ENCODE measurements at regions not wholly inside any gene's neighbourhood (a gene's known extent, or its start where the extent isn't known, plus 50 kb on each side); places are given as distances from the start of the nearest gene placed in this dataset.

- TF ChIP-seq CTCF (IDR thresholded peaks at IDR 0.05; ENCODE audit: unreplicated experiment in 3 of 3), result no peak
- H3K36me3 Mint-ChIP-seq (ENCODE audit: low read depth), result no peaks in the 10 kb centered on the region
- peaks cover 37% of the 10 kb centered on the region for H3K27me3 Mint-ChIP-seq (ENCODE audit: low read depth)
- no peak overlapping the region for H3K4me3 Mint-ChIP-seq
- no peak overlapping the region for H3K27ac Mint-ChIP-seq
- no peaks in the 10 kb centered on the region for H3K4me1 Mint-ChIP-seq
- no peaks in the 10 kb centered on the region for H3K9me3 Mint-ChIP-seq
These were observed 445.3 kb downstream of the BRD1 start for GRCh38 chr22:49382451-49382735.

- Mint-ChIP-seq H3K27me3 (ENCODE audit: low read depth) (peaks cover 41% of the 10 kb centered on the region), H3K36me3 (ENCODE audit: low read depth) (no peaks in the 10 kb centered on the region), H3K27ac (no peak overlapping the region), H3K4me1 (no peaks in the 10 kb centered on the region), H3K4me3 (no peak overlapping the region), H3K9me3 (no peaks in the 10 kb centered on the region)
- no peak for TF ChIP-seq CTCF (IDR thresholded peaks at IDR 0.05; ENCODE audit: unreplicated experiment in 3 of 3)
These were observed 445.9 kb downstream of the BRD1 start for GRCh38 chr22:49381595-49382450.

DNA sequence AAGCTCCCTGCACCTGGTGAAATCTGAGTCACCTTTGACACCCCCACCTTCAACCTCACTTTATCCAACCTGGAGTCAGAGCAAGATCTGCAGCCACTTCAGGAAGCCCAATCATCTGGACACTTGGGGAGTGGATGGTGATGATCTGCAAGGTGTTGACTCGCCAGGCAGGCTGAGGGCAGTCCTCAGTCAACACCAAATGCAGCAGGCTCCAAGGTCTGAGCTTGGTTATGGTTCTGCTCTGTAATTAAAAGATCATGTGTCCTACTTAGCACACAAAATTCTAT, 446.9 kb downstream of the BRD1 start:
- H3K27me3 Mint-ChIP-seq (ENCODE audit: low read depth), result peaks cover 46% of the 10 kb centered on the region
- H3K9me3 Mint-ChIP-seq, result no peaks in the 10 kb centered on the region
- H3K4me3 Mint-ChIP-seq, result no peak overlapping the region
- no peak for TF ChIP-seq CTCF (IDR thresholded peaks at IDR 0.05; ENCODE audit: unreplicated experiment in 3 of 3)
- H3K27ac Mint-ChIP-seq, result no peak overlapping the region
- no peaks in the 10 kb centered on the region for H3K4me1 Mint-ChIP-seq
- H3K36me3 Mint-ChIP-seq (ENCODE audit: low read depth), result no peaks in the 10 kb centered on the region

DNA sequence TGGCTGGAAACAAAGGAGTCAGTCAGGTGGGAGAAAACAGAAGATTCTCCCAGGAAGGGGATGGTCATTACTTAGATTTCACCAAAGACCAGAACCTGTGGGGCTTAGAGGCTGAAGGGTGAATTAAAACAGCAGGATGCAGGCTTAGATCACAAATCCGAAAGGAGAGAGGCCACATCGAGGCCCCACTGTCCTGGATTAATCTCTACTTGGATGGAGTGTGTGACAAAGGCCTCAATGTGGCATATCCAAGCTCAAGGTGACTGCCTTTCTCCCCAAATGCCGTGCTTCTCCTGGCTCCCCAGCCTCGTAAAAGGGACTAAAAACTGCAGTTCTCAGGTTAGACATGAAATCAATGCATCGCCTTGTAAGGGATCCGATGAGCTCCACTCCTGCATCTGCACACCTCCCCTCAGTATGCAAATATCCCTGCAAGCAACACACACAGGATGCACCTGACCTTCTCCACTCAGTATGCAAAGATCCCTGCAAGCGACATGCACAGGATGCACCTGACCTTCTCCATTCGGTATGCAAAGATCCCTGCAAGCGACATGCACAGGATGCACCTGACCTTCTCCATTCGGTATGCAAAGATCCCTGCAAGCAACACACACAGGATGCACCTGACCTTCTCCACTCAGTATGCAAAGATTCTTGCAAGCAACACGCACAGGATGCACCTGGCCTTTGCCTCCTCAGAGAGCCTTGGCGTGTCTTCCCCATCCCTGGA, 447.4 kb downstream of the BRD1 start:
- Mint-ChIP-seq H3K36me3 (ENCODE audit: low read depth) (no peaks in the 10 kb centered on the region), H3K9me3 (no peaks in the 10 kb centered on the region), H3K27ac (no peak overlapping the region), H3K27me3 (ENCODE audit: low read depth) (peaks cover 46% of the 10 kb centered on the region), H3K4me1 (no peaks in the 10 kb centered on the region), H3K4me3 (no peak overlapping the region)
- no peak for TF ChIP-seq CTCF (IDR thresholded peaks at IDR 0.05; ENCODE audit: unreplicated experiment in 3 of 3)

DNA sequence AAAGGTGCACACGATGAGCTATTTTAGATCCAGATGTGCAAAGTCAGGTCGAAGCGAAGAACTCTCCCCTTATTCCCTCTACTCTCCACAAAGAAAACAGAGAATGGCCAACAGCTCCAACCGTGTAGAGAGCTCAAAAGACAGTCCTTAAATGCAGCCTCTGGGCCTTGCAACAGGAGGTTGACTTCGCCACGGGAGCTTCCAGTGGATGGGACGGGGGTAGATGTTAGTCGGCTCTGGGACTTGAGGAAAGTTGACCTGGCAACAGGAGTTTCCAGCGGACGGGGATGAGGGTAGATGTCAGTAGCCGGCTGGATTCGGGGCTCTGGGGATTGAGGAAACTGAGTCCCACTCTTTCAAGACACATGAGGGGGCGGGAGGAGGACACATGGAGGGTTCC, 450.4 kb downstream of the BRD1 start:
- Mint-ChIP-seq H3K9me3 (no peaks in the 10 kb centered on the region), H3K27me3 (ENCODE audit: low read depth) (peaks cover 55% of the 10 kb centered on the region), H3K27ac (no peak overlapping the region), H3K4me3 (no peak overlapping the region), H3K36me3 (ENCODE audit: low read depth) (no peaks in the 10 kb centered on the region), H3K4me1 (no peaks in the 10 kb centered on the region)
- no peak for TF ChIP-seq CTCF (IDR thresholded peaks at IDR 0.05; ENCODE audit: unreplicated experiment in 3 of 3)

GRCh38 chr22:49373801-49374226, 453.9 kb downstream of the BRD1 start:
- Mint-ChIP-seq H3K4me3 (no peak overlapping the region), H3K27me3 (ENCODE audit: low read depth) (peaks cover 56% of the 10 kb centered on the region), H3K27ac (no peak overlapping the region), H3K36me3 (ENCODE audit: low read depth) (no peaks in the 10 kb centered on the region), H3K4me1 (no peaks in the 10 kb centered on the region), H3K9me3 (no peaks in the 10 kb centered on the region)
- no peak for TF ChIP-seq CTCF (IDR thresholded peaks at IDR 0.05; ENCODE audit: unreplicated experiment in 3 of 3)

All from nephron (organoid).